HL-60/S4 treated with retinoic acid at 250 ng/mL for 4 days and 3 days (cell line): ENCODE measurements at regions not wholly inside any gene's neighbourhood (a gene's known extent, or its start where the extent isn't known, plus 50 kb on each side); places are given as distances from the start of the nearest gene placed in this dataset.

Source experiments
- in situ Hi-C: fragments of 300-500 bp; cut with MboI; formaldehyde crosslinking; loops from 2 replicates; pipeline ENCODE4 v1.7.0; 2022; ENCODE audit warnings: low sequenced_read_pairs

DNA sequence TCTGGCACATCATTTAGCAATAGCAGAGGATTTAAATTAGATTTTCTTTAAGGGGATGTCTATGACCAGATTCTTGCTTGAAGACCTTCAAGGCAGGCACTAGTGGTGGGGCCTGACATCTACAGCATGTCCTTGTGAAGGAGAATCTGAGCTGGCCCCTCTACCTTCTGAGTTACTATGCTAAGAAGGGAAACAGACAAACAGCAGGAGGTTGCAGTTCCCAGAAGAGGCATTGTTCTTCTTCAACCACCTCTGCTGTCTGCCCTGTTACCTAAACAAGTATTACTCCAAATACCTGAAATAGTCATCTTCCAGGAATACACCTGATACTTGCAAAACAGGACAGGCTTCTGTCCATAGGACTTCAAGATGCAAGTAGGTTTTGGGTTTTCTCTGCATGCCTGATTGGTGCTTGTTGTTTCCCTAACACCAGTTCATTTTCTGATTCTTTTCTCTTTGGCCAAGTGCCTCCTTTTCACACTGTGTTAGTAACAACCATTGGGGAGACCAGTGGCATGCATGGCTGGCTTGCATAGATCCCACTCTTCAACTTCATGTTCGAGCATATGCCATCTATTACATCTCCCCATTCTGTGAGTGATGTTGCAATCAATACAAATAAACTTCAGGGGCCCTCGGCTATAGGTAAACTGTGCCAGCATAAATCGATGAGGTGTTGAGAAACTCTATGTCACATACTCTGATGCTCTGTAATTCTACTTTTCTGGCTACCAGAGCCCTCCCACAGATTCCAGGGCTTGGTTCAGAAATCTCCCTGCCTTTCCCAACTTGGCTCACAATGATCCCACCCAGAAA lies 93.0 kb upstream of the DUSP10 start:
- in situ Hi-C loops, result no loop called here

DNA sequence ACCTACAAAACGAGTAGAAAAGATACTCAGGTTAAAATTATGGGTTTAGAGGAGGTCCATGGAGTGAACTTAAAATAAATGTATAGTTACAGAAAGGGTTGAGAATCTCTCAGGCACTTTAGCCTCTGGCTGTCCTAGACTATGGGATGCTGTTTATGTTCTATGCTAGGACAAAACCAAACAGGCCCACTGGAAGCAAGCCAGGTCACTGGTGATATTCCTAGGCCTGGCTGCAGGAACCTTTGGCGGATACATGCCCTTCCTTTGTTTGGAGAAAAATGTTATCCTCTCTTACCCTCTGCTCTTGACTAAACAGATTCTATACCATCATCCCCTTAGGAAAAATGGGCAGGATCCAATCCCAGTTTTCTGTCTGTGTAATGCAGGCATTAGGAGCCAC lies 90.7 kb upstream of the DUSP10 start:
- in situ Hi-C loops, result no loop called here

DNA sequence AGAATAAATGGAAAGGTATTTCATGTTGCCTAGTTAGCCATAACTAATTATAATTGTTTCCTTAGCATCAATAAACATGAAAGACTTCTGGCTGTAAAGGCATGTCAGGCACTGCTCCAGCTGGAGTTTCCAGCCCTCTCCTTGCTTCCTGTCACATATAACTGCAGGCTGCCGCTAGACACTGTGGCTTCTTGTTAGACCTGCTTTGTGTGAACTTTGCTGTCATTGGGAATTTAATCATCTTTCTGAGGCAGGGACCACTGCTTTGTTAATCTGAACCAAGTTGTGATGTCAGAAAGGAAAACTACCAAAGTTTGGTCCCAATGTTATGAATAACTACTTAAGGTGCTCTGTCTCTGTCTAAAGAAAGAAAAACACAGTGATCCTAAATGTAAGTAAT lies 90.3 kb upstream of the DUSP10 start:
- in situ Hi-C loops, result no loop called here

DNA sequence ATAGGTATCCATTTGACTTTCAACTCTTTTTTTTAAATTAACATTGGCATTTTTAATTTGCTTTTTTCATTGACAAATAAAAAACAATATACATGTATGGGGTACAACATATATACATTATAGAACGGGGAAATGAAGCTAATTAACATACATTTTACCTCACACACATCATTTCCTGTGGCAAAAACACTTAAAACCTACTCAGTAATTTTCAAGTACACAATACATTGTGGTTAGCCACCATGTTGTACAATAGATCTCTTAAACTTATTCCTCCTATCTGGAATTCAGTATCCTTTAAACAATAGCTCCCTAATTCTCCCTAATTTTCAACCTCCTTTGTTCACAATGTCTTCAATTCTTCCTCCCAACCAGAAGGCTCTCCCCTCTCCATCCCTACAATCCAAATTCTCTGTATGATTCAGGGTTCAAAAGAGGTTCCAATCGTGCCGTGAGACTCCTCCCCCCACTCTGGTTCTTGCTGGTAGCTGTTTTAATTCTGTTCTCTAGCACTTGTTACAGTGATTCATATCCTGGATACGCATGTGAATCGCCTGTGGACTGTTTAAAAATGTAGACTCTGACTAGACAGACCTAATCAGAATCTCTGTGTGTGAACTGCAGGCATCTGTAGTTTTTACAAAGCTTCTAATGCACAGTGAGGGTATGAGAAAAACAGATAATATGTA lies 87.6 kb upstream of the DUSP10 start:
- in situ Hi-C loops, result no loop called here

DNA sequence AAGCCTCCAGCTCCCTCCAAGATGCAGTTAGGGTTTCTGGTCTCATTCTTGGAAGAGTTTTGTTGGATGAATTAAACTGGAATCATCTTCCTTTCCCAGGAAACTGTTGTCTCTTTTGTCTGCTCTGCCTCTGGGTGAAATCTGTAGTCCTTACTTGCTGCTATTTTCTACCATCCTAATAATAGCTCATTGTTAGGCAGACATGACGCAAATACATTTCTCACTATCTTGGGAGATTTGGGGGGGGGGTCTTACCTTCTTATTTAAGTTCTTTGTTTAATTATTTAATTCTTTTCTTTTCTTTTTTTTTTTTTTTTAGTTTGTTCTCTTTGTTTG lies 85.4 kb upstream of the DUSP10 start:
- in situ Hi-C loops, result no loop called here

DNA sequence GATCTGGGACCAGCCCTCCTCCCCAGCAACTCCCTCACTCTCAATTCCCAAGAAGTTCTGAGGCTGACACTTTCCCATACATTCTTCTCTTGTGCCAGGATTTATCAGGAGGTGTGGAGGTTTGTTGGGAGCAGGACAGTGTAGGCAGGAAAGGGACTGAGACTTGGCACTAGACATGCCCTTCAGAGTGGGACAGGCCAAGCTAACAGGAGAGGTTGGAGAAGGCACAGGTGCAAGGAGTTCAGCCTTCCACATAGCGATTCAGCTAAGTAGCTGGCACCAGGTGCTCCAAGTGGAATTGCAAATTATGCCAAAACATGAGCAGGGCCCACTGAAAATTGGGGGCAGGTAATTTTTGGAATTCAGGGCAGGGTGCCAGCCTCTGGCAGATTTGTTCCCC lies 83.0 kb upstream of the DUSP10 start:
- in situ Hi-C loops, result no loop called here

DNA sequence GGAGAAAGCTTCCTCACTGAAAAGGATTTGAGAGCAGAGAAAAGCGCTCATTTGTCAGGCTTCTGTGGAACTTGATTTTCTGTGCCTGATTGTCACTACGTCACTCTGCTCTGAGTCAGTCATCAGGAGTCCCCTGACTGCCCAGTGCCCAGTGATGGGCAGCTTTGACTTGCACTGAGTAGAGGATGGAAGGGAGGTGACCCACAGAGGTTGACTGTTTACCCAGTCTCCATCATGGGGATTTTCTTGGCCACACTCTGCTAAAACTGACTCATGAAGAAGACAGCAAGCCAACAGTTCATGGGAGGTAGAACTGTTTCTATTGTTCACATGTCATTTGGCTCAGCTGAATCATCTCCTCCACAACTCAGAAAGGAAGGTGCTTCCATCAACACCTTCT lies 82.1 kb upstream of the DUSP10 start:
- in situ Hi-C loops, result no loop called here

DNA sequence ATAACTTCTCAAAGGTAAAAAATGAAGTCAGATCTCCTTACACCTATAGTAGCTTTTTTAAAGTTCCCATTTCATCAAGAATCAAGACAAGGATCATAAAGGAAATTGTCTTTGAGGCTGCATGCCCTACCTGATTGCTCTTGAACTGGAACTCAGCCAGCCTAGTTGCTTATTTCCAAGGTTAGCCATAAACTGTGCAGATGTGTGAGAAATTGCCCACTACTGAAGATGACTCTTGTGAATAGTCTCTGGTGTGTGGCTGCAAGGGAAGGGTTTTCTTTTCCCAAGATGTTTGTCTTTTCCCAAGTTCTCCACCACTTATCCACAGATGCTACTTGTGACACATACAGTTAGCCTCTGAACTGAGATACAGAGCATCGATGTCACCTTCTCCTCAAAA lies 81.7 kb upstream of the DUSP10 start:
- in situ Hi-C loops, result no loop called here

DNA sequence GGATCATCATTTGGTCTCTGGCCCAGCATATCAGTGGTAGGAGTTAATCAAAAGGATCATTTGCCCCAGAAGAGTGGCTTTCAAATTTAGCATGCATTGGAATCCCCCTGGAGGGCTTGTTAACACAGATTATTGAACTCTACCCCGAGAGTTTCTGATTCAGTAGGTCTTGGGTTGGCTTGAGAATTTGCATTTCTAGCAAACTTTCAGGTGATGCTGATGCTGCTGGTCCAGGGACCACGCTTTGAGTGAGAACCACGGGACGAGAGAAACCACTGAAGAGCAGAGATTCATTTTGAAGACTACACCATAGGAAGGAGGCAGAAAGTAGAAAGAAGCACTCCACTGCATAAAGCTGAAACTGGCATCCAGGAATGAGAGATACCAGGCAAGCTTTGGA lies 81.3 kb upstream of the DUSP10 start:
- in situ Hi-C loops, result no loop called here

DNA sequence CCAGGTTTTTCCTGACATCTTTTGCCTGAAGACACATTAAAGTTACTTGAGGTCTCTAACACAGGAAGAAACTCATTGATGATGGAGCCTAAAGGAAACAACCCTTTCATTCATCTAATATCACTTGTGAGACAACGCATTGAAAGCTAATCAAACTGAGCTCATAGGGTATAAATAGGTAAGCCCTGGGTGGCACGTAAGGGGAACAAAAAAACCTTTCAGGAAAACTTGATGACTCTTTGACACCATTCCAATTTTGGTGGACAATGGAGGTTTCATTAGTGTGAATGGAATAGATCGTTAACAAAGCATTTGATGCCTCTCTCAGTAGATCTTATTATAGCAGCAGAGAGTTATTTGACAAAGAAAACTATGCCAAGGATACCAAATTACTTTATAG lies 80.7 kb upstream of the DUSP10 start:
- in situ Hi-C loops, result no loop called here

DNA sequence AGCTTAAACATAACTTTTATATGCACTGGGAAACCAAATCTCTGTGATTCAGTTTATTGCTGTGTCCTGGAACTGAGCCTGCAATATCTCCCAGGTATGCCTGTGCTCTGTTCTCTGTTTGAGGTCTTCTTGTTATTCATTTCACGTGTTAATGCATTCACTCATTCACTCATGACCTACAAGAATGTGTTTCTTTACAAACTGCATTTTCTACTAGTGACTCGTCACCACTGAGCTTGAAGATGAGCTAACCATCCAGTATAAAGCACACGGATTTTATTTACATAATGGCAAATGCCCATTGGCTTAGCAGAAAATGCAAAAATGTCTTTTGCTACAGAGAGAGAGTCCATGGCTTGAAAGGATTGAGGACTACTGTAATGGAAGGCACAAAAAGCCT lies 75.0 kb upstream of the DUSP10 start:
- in situ Hi-C loops, result no loop called here

DNA sequence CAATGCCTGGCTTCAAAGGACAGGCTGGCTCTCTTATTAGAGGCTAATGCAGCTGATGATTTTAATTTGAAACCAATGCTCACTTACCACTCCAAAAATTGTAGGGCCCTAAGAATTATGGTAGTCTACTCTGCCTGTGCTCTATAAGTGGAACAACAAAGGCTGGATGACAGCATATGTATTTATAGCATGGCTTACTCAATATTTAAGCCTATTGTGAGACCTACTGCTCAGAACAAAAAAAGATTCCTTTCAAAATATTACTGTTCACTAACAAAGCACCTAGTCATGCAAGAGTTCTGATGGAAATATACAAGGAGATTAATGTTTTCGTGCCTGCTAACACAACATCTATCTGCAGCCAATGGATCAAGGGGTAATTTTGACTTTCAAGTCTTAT lies 73.8 kb upstream of the DUSP10 start:
- in situ Hi-C loops, result no loop called here

DNA sequence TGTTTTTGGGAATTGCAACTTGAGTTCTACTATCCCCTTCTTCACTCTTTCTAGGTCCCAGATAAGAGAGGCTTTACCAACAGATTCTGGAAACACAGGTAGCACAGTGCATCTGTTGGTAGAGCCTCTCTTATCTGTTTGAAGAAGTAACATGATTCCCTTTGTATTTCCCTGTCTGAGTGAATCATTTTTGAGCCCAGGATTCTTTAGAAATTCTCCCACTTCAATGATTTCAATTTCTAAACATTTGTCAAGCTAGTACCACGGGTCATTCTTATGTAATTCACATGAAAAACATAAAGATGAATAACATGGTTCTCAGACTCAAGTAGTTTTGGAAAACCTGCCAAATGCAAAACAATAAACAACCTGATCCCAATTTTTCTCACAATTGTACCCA lies 72.0 kb upstream of the DUSP10 start:
- in situ Hi-C loops, result no loop called here

DNA sequence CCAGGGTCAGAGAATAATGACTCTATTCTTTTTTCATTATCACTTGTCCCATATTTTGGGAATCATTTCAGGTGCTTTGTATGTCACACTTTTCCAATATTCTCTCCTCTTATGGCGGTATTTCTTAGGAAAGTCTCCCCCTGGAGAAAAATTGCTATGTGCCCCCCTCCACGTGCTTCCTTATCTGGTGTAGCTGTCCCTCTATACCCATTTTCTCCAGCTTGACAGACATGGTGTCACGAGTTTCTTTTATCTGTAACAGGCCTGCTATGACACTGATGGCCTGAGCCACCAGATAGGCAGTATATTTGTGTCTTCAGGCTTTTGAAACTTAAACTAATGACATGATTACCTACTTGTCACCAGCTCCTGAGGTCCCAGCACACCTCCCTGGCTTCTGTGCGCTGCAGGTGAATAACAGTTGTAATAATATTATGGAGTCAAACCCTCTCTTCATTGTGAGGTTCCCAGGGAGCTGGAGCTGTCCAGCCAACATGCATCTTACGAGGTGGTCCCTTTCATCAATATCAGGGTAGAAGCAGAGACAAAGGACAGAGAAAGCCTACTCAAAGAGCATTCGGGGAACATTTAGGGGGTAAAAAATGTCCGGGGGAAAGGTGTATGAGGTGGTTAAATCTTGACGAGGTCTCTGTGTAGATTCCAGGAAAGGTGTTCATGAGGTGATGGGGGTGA lies 71.2 kb upstream of the DUSP10 start:
- in situ Hi-C loops, result no loop called here

DNA sequence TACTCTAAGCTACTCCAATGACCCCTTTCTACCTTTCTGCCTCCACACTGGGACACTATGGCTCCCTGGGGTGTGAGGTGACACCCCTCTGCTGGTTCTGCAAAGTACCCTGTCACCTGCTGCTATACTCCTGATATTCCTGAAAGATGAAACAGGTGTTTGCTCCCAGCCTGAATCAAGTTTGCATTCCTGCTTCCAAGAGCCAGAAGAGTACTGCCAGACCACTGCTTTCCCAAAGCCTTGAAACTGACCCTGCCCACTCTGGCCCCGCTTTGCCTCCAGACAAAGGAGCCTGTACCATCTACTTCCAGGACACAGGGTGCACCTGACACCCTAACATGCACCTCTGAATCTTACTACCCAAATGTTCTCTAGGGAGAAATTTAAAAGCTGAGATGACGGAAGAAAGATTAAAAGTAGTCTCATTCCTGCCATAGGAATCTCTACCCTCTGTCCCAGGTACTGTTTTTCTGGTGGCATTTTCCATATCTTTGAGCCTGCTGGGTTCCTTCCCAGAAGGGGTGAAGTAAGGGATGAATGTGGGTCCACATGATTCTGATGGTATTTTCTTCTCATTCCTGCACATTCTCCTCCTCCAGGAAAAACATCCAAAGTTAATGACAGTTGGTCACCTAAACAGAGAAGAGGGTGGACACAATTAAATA lies 70.3 kb upstream of the DUSP10 start:
- in situ Hi-C loops, result no loop called here

DNA sequence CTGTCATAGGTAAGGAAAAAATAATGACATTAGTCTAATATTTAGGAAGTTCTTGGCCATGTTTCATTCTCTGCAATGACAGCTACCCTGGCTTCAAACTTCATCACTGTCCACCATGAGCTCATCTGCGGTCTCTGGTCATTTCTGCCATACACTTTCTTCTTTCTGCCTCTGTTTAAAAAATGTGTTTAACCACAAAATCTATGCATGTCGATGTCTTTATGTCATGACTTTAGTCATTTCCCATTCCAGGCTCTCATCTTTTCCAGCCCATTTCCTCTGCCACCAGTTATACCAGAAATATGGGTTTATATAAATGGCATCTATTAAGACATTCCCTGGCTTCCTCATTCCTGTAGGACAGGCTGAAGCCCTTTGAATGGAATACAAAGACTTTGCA lies 68.5 kb upstream of the DUSP10 start:
- in situ Hi-C loops, result no loop called here

DNA sequence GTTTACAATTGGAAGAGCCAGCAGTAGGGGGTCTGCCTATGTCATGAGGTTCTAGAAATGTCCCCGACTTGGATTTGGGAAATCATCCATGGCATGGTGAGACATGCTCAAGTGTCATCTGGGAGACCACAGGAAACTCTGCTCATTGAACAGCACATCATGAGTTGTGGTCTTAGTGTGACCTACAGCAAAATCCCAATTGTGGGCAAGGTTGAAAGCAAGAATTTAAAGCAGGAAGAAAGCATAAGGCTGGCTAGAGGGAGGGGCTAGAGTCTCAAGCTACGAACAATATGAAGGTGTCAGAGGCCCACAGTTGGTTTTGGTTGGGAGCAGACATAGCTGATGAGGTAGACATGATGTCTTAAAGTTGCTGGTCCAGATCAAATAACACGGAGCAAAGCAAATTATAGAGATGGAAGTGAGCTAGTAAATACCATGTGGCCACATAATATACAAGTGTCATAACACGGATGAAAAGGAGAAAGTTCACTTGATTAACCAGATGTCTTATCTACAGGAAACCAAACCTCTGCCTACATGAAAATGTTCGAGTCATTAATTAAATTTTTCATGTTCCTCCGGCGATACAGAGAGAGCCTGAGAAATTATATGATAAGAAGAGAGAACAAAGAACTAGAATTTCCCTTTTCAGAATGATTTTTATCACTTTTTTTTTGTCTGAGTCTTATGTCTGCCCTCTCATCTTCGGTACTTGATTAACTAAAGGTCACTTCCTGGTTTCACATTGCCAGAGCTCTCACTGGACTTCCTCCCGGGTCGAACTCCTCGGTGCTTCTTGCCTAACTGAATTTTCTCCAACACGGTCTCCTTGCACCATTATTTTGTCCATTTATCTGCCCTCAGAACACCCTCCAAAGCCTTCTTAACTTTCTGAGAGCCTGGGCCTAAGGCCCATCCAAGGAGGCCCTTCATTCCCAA lies 67.5 kb upstream of the DUSP10 start:
- in situ Hi-C loops, result no loop called here

DNA sequence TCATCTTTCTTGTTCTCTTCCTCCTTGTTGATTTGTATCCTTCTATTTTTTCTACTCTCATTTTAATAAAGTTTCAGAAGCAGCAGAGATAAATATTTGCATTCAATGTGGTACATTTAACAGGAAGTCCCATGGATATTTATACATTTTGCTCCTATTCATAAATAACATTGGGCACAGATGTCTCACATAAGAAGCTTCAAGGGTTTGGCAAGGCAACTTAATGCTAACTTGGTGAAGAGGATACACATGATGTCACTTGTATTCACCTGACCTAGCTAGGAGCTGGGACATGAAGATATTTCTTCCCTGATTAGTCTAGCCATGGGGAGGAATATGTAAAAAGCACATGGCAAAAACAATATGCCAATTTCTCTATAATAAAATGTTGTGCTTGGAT lies 65.1 kb upstream of the DUSP10 start:
- in situ Hi-C loops, result no loop called here

DNA sequence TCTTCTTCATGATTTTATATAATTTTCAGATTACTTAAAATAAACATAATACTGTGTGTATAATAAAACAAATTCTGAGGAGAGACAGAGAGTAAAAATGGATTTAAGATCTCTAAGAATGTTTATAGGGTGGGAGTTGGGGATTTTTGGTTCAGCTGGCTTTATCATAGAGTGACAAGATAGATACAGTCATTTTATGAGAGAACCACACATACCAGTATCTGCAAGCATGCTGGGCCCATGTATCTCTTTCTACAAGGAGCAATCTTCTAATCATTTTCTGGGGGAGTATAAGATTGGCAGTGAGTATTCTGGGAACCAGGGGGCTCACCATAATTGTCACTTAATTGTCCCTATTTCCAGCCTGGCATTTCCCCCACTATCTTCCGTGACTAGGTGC lies 64.3 kb upstream of the DUSP10 start:
- in situ Hi-C loops, result no loop called here

DNA sequence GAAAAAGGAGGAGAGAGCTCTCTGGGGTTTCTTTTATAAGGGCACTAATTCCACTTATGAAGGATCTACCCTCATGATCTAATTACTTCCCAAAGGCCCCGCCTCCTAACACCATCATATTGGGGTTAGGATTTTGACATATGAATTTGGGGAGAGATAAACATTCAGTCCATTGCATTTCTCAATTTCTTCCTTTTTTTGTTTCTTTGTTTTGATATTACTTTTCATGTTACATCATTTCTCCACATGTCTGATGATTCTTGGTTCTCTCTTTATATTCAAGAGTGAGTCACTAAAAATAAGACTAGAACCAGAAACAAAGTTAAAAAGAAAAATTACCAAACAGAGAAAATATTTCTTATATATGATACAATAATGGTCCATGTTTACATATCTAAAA lies 63.2 kb upstream of the DUSP10 start:
- in situ Hi-C loops, result no loop called here

DNA sequence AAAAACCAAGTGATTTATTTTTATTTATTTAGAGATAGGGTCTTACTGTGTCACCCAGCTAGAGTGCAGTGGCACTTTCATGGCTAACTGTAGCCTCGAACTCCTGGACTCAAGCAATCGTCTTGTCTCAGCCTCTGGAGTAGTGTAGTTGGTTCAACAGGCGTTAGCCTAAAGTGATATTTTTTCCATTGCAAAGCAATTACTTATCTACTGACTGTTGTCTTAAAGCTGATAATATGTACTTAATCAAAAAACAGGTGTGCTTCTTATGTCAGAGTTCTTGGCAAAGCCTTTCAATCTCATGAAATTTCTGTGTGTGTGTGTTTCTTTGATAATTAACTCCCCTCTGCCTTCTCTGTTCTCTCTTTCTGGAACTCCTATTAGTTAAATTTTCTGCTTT lies 62.4 kb upstream of the DUSP10 start:
- in situ Hi-C loops, result no loop called here
